Endothelial cell of umbilical vein (primary cell): ENCODE measurements at regions not wholly inside any gene's neighbourhood (a gene's known extent, or its start where the extent isn't known, plus 50 kb on each side); places are given as distances from the start of the nearest gene placed in this dataset.
"Not testable (repeated sequence)": the region's sequence is repeated elsewhere in the genome, so short reads cannot be mapped to it uniquely, and the experiment has no call there.

Source experiments
- BruUV-seq: library from RNA; stranded (reverse); fragments of 400-500 nt; replicated peaks from 2 replicates; lab custom pipeline; 2021; lab: Mats Ljungman, UMichigan
- CTCF ChIA-PET: fragments of 300-600, 350-600 bp; sonication (Branson Sonifier 250); formaldehyde crosslinking; loops from one replicate; lab custom pipeline; 2021; ENCODE audit warnings: antibody characterized with exemption, inconsistent platforms; lab: Charles Lee
- POLR2A ChIA-PET: fragments of 300-600, 350-600 bp; sonication (Branson Sonifier 250); formaldehyde crosslinking; loops from one replicate; lab custom pipeline; 2021; ENCODE audit warnings: antibody characterized with exemption, inconsistent platforms; lab: Charles Lee
- DNase-seq: peaks from one replicate; pipeline ENCODE4 v3.0.0-alpha.2; 2011; ENCODE audit warnings: low read depth, low spot score
- FAIRE-seq: peaks from 2 replicates; lab custom pipeline; 2011; peaks lifted over from hg19 to GRCh38; lab: Jason Lieb, UNC
- H2AFZ ChIP-seq: 2 replicates; pipeline ENCODE4 v1.6.0; 2012; ENCODE audit warnings: low read depth, low read length, control low read depth, inconsistent platforms
- H3K27ac ChIP-seq: 2 replicates; pipeline ENCODE4 v1.5.1; 2011; ENCODE audit warnings: low read depth, mild to moderate bottlenecking, control low read depth, low read length, moderate library complexity; ENCODE audit not compliant: insufficient read depth
- H3K27me3 ChIP-seq, 2 experiments: 2 replicates each; pipeline versions ENCODE4 v1.6.0 to v1.6.1; 2011; ENCODE audit warnings: low read length in 2 of 2, mixed read lengths in 1 of 2; ENCODE audit not compliant: control insufficient read depth in 2 of 2, insufficient read depth in 2 of 2
- H3K36me3 ChIP-seq, 2 experiments: 2 replicates in 1 of 2; 3 replicates in 1 of 2; pipeline ENCODE4 v1.5.1; 2011; ENCODE audit warnings: low read length in 2 of 2, mild to moderate bottlenecking in 1 of 2, moderate library complexity in 1 of 2; ENCODE audit not compliant: control insufficient read depth in 2 of 2, insufficient read depth in 2 of 2; ENCODE audit errors: extremely low read depth in 1 of 2
- H3K4me1 ChIP-seq: 3 replicates; pipeline ENCODE4 v1.5.1; 2011; ENCODE audit warnings: mild to moderate bottlenecking, low read length; ENCODE audit not compliant: control insufficient read depth, insufficient read depth; ENCODE audit errors: extremely low read depth
- H3K4me2 ChIP-seq: 2 replicates; pipeline ENCODE4 v1.6.1; 2011; ENCODE audit warnings: low read length, control low read depth, mixed read lengths; ENCODE audit not compliant: insufficient read depth
- H3K4me3 ChIP-seq, 3 experiments: fragments of 200-600 bp in 1 of 3; sonication (generic), shearing (Covaris generic) in 1 of 3; replicated peaks in 1 of 3; 2 replicates each; pipeline ENCODE4 v1.5.1; 2011 to 2016; ENCODE audit warnings: control low read depth in 3 of 3, low read length in 3 of 3, mild to moderate bottlenecking in 2 of 3, inconsistent platforms in 1 of 3, low read depth in 1 of 3, moderate library complexity in 1 of 3; ENCODE audit not compliant: insufficient read depth in 1 of 3
- H3K79me2 ChIP-seq: 2 replicates; pipeline ENCODE4 v1.6.0; 2012; ENCODE audit warnings: low read length, inconsistent platforms; ENCODE audit not compliant: control insufficient read depth, insufficient read depth
- H3K9ac ChIP-seq: replicated peaks from 2 replicates; pipeline ENCODE3; 2011; ENCODE audit warnings: low read length, control low read depth; ENCODE audit not compliant: insufficient read depth; ENCODE audit errors: extremely low read depth
- H3K9me1 ChIP-seq: replicated peaks from 3 replicates; pipeline ENCODE4 v1.6.0; 2011; ENCODE audit warnings: mild to moderate bottlenecking, low read length; ENCODE audit not compliant: control insufficient read depth, insufficient read depth; ENCODE audit errors: extremely low read depth
- H3K9me3 ChIP-seq: replicated peaks from 2 replicates; pipeline ENCODE4 v1.5.1; 2012; ENCODE audit warnings: low read length, inconsistent platforms; ENCODE audit not compliant: control insufficient read depth, insufficient read depth
- H4K20me1 ChIP-seq: replicated peaks from 2 replicates; pipeline ENCODE3; 2011; ENCODE audit warnings: mild to moderate bottlenecking, low read length; ENCODE audit not compliant: control insufficient read depth, insufficient read depth; ENCODE audit errors: extremely low read depth
- CTCF ChIP-seq, 2 donors: IDR thresholded peaks; 1 replicate in 1 of 2; 2 replicates in 1 of 2; pipeline ENCODE4 v1.5.1; 2011; ENCODE audit warnings: low read length in 2 of 2, mild to moderate bottlenecking in 2 of 2, moderate library complexity in 2 of 2, control low read depth in 1 of 2, inconsistent platforms in 1 of 2, low read depth in 1 of 2; ENCODE audit not compliant: insufficient read depth in 1 of 2; ENCODE audit errors: extremely low read depth in 1 of 2
- EZH2 ChIP-seq: IDR thresholded peaks from 2 replicates; pipeline ENCODE4 v1.6.1; 2012; ENCODE audit warnings: borderline replicate concordance, low read depth, mild to moderate bottlenecking, moderate library complexity, low read length, inconsistent platforms; ENCODE audit not compliant: severe bottlenecking
- FOS ChIP-seq: IDR thresholded peaks from 2 replicates; pipeline ENCODE4 v1.6.1; 2011; ENCODE audit warnings: mild to moderate bottlenecking, low read length, moderate library complexity, borderline replicate concordance; ENCODE audit not compliant: insufficient read depth
- GATA2 ChIP-seq: IDR thresholded peaks from 2 replicates; pipeline ENCODE4 v1.7.0; 2011; ENCODE audit warnings: low read depth, mild to moderate bottlenecking, moderate library complexity, mixed read lengths, low read length; ENCODE audit not compliant: insufficient read length, insufficient read depth
- JUN ChIP-seq: IDR thresholded peaks from 2 replicates; pipeline ENCODE4 v1.6.1; 2011; ENCODE audit warnings: borderline replicate concordance, low read depth; ENCODE audit not compliant: insufficient read length, insufficient read depth
- MAX ChIP-seq: IDR thresholded peaks from 2 replicates; pipeline ENCODE4 v1.6.1; 2011; ENCODE audit not compliant: insufficient read depth, insufficient read length
- MYC ChIP-seq: IDR thresholded peaks from one replicate; pipeline ENCODE4 v1.6.1; 2011; ENCODE audit warnings: mild to moderate bottlenecking, low read depth, low read length
- POLR2A ChIP-seq: IDR thresholded peaks from 2 replicates; pipeline ENCODE4 v1.6.1; 2012; ENCODE audit warnings: low read depth, mild to moderate bottlenecking, control low read depth, low read length
- POLR2AphosphoS5 ChIP-seq: IDR thresholded peaks from 2 replicates; pipeline ENCODE4 v1.6.1; 2012; ENCODE audit warnings: low read depth, mild to moderate bottlenecking, control low read depth, low read length, moderate library complexity; ENCODE audit not compliant: insufficient read depth
- dilution Hi-C: fragments of 300-500 bp; cut with MboI; formaldehyde crosslinking; loops from one replicate; pipeline ENCODE4 v1.15.0; 2019; ENCODE audit warnings: low sequenced_read_pairs; ENCODE audit not compliant: extremely low pct_ligation_motif_present
- intact Hi-C: fragments of 100-400 bp; cut with micrococcal nuclease; formaldehyde crosslinking; loops from one replicate; pipeline ENCODE4 v1.10.0; 2022

GRCh38 chr4:26208237-26208994 is 112.4 kb upstream of the RBPJ start:
- H2AFZ ChIP-seq, result no peak overlapping the region
- no peaks in the 10 kb centered on the region for H3K4me1 ChIP-seq
- dilution Hi-C loops (no loop called here), intact Hi-C loops (no loop called here)
- no peaks in the 10 kb centered on the region for H3K79me2 ChIP-seq
- BruUV-seq, result no TSS peak
- H3K27ac ChIP-seq, result no peak overlapping the region
- H3K4me3 ChIP-seq, result no peak overlapping the region
- TF ChIP-seq JUN, result no peak
- TF ChIP-seq CTCF (IDR thresholded peaks at IDR 0.05; ENCODE audit: extremely low read depth in 1 of 2, insufficient read depth in 1 of 2, low read depth in 1 of 2, low read length in 2 of 2), result no peak
- TF ChIP-seq MAX, result no peak
- no peak for TF ChIP-seq GATA2
- TF ChIP-seq POLR2A, result no peak
- TF ChIP-seq MYC, result no peak
- no peak for TF ChIP-seq POLR2AphosphoS5
- TF ChIP-seq EZH2, result no peak
- TF ChIP-seq FOS, result no peak
- H3K9me3 ChIP-seq, result no peaks in the 10 kb centered on the region
- FAIRE-seq (no peak), DNase-seq (no peak)
- H3K9me1 ChIP-seq, result no peaks in the 10 kb centered on the region
- no peaks in the 10 kb centered on the region for H4K20me1 ChIP-seq
- H3K4me2 ChIP-seq, result no peak overlapping the region
- no peak overlapping the region for H3K9ac ChIP-seq
- POLR2A ChIA-PET, result no interaction called here
- H3K27me3 ChIP-seq, result no peaks in the 10 kb centered on the region
- no peaks in the 10 kb centered on the region for H3K36me3 ChIP-seq
- CTCF ChIA-PET, result no interaction called here

- H4K20me1 ChIP-seq, FAIRE-seq, H3K4me3 ChIP-seq: not testable (repeated sequence)
Measured at GRCh38 chr4:26209378-26209777, 111.4 kb upstream of the RBPJ start.

More at GRCh38 chr4:26209378-26209777, 111.4 kb upstream of the RBPJ start:
- H3K36me3 ChIP-seq, BruUV-seq, H3K79me2 ChIP-seq, H2AFZ ChIP-seq, dilution Hi-C loops, H3K9me3 ChIP-seq, H3K27me3 ChIP-seq, H3K4me1 ChIP-seq, CTCF ChIA-PET, H3K9ac ChIP-seq, H3K27ac ChIP-seq, H3K9me1 ChIP-seq, POLR2A ChIA-PET, intact Hi-C loops, H3K4me2 ChIP-seq, DNase-seq: not testable (repeated sequence)
